ENCODE measurements at regions not wholly inside any gene's neighbourhood (a gene's known extent, or its start where the extent isn't known, plus 50 kb on each side); places are given as distances from the start of the nearest gene placed in this dataset.

- Histone ChIP-seq H3K27ac (no peak overlapping the region), H3K4me3 (replicated peaks in 1 of 3) (no peak overlapping the region), H3K36me3 (no peaks in the 10 kb centered on the region), H3K4me1 (peaks cover 0 to 8% of the 10 kb centered on the region in 2 donors), H3K27me3 (no peaks in the 10 kb centered on the region), H3K9me3 (no peaks in the 10 kb centered on the region)
- intact Hi-C loops (cut with DNase I) = no loop called here
- TF ChIP-seq CTCF (IDR thresholded peaks at IDR 0.05) (no peak), POLR2A (IDR thresholded peaks at IDR 0.05) (no peak)
- no peak for DNase-seq
- 94 to 98% methylated on average over 9 of the region's 9 CpGs for WGBS, 2 donors
These were observed 79.2 kb upstream of the CLCN4 start for GRCh38 chrX:10077425-10078188.

- Histone ChIP-seq H3K27ac (peak overlapping the region; percentile 50 to 74 (median 65)), H3K27me3 (no peaks in the 10 kb centered on the region), H3K4me3 (replicated peaks in 1 of 3) (no peak overlapping the region), H3K9me3 (no peaks in the 10 kb centered on the region), H3K4me1 (peaks cover 0 to 13% of the 10 kb centered on the region in 2 donors), H3K36me3 (no peaks in the 10 kb centered on the region)
- WGBS, 2 donors = 82 to 95% methylated on average over 5 of the region's 5 CpGs
- no peak for TF ChIP-seq POLR2A (IDR thresholded peaks at IDR 0.05)
- no peak for TF ChIP-seq CTCF (IDR thresholded peaks at IDR 0.05)
- intact Hi-C loops (cut with DNase I) = no loop called here
- no peak for DNase-seq
These were observed 78.5 kb upstream of the CLCN4 start for GRCh38 chrX:10078266-10078665.

- H3K4me3 ChIP-seq (replicated peaks in 1 of 3) = no peak overlapping the region
- H3K27ac ChIP-seq = peak overlapping the region; percentile 50 to 68 (median 64)
- intact Hi-C loops (cut with DNase I) = no loop called here
- H3K4me1 ChIP-seq = peaks cover 3 to 21% of the 10 kb centered on the region in 2 donors
- peak; percentile 86 to 90 for DNase-seq
- H3K27me3 ChIP-seq = no peaks in the 10 kb centered on the region
- 31 to 48% methylated on average over 5 to 6 of the region's 7 CpGs for WGBS, 2 donors
- H3K36me3 ChIP-seq = no peaks in the 10 kb centered on the region
- peak in 1 of 2 donors; percentile 22 for TF ChIP-seq POLR2A (IDR thresholded peaks at IDR 0.05)
- TF ChIP-seq CTCF (IDR thresholded peaks at IDR 0.05) = no peak
- H3K9me3 ChIP-seq = no peaks in the 10 kb centered on the region
These were observed 77.5 kb upstream of the CLCN4 start for GRCh38 chrX:10079231-10079630.

GRCh38 chrX:10083809-10084208 lies 73.0 kb upstream of the CLCN4 start:
- Histone ChIP-seq H3K9me3 (no peaks in the 10 kb centered on the region), H3K27me3 (no peaks in the 10 kb centered on the region), H3K4me3 (replicated peaks in 1 of 3) (no peak overlapping the region), H3K36me3 (no peaks in the 10 kb centered on the region), H3K27ac (peak overlapping the region; percentile 63 to 87 (median 86)), H3K4me1 (peaks cover 3 to 25% of the 10 kb centered on the region in 2 donors)
- no peak for TF ChIP-seq CTCF (IDR thresholded peaks at IDR 0.05)
- no peak for TF ChIP-seq POLR2A (IDR thresholded peaks at IDR 0.05)
- DNase-seq = no peak
- 69 to 70% methylated on average over 2 of the region's 2 CpGs for WGBS, 2 donors
- intact Hi-C loops (cut with DNase I) = loop anchor here (10.0 kb wide), 1 partner anchor 69 kb away; no protein-coding TSS in a partner anchor

- Histone ChIP-seq H3K4me3 (replicated peaks in 1 of 3) (no peak overlapping the region), H3K4me1 (peaks cover 10 to 37% of the 10 kb centered on the region in 2 donors), H3K27ac (no peak overlapping the region), H3K27me3 (no peaks in the 10 kb centered on the region), H3K9me3 (no peaks in the 10 kb centered on the region), H3K36me3 (no peaks in the 10 kb centered on the region)
- no peak for TF ChIP-seq CTCF (IDR thresholded peaks at IDR 0.05)
- intact Hi-C loops (cut with DNase I) = loop anchor here (10.0 kb wide), 1 partner anchor 70 kb away; no protein-coding TSS in a partner anchor
- DNase-seq = no peak
- 30 to 58% methylated on average over 1 of the region's 1 CpG for WGBS, 2 donors
These were observed 71.6 kb upstream of the CLCN4 start for GRCh38 chrX:10085223-10085622.
